ENCODE measurements at regions not wholly inside any gene's neighbourhood (a gene's known extent, or its start where the extent isn't known, plus 50 kb on each side); places are given as distances from the start of the nearest gene placed in this dataset.

DNA sequence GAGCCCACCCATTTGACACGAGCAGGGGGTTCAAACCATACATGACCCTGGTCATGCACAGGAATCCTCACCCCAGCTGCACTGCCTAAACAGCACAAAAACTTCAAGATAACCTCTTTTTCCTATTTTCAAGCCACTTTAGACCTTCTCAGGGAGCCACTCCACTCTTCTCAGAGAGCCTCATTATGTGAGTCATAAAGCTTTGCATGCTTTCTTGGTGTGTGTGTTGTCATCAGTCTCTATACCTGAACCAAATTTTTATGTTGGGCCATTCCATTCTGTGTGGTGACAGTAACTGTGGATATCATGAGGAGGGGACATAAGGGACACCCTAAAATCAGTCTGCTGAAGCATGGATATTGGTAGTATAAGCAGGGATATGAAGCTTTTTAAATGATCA lies 769.5 kb upstream of the API5 start:
- no peak for TF ChIP-seq RAD21 (conservative IDR thresholded peaks at IDR 0.05)
- no peak for TF ChIP-seq CTCF (IDR thresholded peaks at IDR 0.05; ENCODE audit: poor library complexity, severe bottlenecking)
- no peak for TF ChIP-seq EZH2 (IDR thresholded peaks at IDR 0.05; ENCODE audit: borderline replicate concordance, insufficient read depth, low read length, poor library complexity, severe bottlenecking)
